ENCODE measurements at regions not wholly inside any gene's neighbourhood (a gene's known extent, or its start where the extent isn't known, plus 50 kb on each side); places are given as distances from the start of the nearest gene placed in this dataset.

DNA sequence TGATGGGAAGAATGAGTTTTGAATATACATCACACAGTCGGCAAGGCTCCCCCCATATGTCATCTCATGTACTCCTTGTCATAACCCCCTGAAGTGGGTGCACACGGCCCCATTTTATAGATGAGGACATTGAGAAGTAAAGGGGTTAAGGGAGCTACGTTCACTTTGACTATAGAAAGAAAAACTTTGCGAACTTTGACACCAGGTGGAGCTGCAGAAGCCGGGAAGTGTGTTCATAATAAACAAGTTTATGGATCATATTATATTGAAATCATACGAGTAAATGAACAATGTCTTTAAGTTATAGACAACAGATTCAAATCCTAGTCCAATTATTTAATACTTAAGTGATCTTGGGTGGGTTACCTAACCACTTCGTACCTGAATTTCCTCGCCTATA, 203.8 kb upstream of the PITX2 start:
- Histone ChIP-seq H3K27ac (no peak overlapping the region), H3K4me3 (no peak overlapping the region)
- DNase-seq (ENCODE audit: low read depth, low spot score): no peak

DNA sequence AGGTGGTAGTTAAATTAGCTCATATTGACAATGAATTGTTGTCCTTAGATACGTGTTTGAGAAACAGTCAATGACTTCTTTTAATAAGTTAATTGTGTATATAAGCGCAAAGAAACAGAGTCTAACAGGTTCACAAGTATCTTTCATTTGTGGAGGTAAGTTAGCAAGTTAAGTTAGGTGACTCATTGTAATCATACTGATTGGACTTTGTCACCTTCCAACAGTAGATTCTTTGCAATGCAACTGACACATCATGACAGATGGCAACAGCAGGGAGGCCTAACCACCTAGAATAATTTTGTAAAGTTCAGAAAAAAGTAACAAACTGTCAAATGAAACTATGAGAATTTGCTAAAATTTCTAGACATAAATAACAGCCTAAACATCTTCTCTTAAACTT, 207.6 kb upstream of the PITX2 start:
- no peak overlapping the region for H3K4me3 ChIP-seq
- H3K9ac ChIP-seq (ENCODE audit: insufficient read length): no peak overlapping the region
- H3K27ac ChIP-seq: no peak overlapping the region
- no peaks in the 10 kb centered on the region for H3K36me3 ChIP-seq (ENCODE audit: insufficient read depth, low read length)
- no peaks in the 10 kb centered on the region for H3K9me3 ChIP-seq (ENCODE audit: low read depth, low read length)
- TF ChIP-seq EZH2 (IDR thresholded peaks at IDR 0.05) (no peak), FOXP2 (optimal IDR thresholded peaks at IDR 0.05; ENCODE audit: control extremely low read depth, extremely low read length, insufficient read depth) (no peak), POLR2AphosphoS5 (IDR thresholded peaks at IDR 0.05; ENCODE audit: borderline replicate concordance, low read depth, low read length) (no peak)
- no peak for DNase-seq (ENCODE audit: low read depth, low spot score)

More for the DNA sequence above, 203.8 kb upstream of the PITX2 start:
- Histone ChIP-seq H3K9ac (ENCODE audit: insufficient read length) (no peak overlapping the region), H3K9me3 (ENCODE audit: low read depth, low read length) (no peaks in the 10 kb centered on the region), H3K36me3 (ENCODE audit: insufficient read depth, low read length) (no peaks in the 10 kb centered on the region)
- TF ChIP-seq POLR2AphosphoS5 (IDR thresholded peaks at IDR 0.05; ENCODE audit: borderline replicate concordance, low read depth, low read length): no peak
- TF ChIP-seq FOXP2 (optimal IDR thresholded peaks at IDR 0.05; ENCODE audit: control extremely low read depth, extremely low read length, insufficient read depth): no peak
- no peak for TF ChIP-seq EZH2 (IDR thresholded peaks at IDR 0.05)

DNA sequence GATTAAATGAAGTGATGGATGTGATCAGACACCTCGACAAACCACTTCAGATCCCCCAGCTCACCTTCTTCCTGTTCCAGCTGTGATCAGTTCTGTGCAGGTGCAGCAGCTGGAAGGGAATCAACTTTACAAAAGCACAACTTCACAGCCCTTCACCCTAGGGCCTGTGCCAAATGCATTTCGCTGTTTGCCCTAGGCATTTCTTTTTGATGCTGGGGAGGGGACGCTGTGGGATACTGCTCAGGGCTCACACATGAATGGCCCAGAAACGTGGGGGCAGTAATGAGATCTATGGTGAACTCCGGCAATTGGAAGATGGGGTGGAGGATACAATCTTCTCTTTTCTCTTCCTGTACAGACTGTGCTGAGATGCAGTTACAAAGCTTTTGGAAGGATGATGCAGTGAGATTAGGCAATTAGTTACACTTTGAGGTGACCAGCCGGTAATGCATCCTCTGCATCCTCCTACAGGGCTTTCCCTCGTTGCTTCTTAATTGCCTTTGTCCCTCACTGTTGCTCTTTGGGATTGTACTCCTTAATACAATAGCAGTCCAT, 215.1 kb upstream of the PITX2 start:
- H3K36me3 ChIP-seq (ENCODE audit: insufficient read depth, low read length): no peaks in the 10 kb centered on the region
- H3K9ac ChIP-seq (ENCODE audit: insufficient read length): no peak overlapping the region
- TF ChIP-seq POLR2AphosphoS5 (IDR thresholded peaks at IDR 0.05; ENCODE audit: borderline replicate concordance, low read depth, low read length) (no peak), EZH2 (IDR thresholded peaks at IDR 0.05) (no peak), FOXP2 (optimal IDR thresholded peaks at IDR 0.05; ENCODE audit: control extremely low read depth, extremely low read length, insufficient read depth) (no peak)
- no peak for DNase-seq (ENCODE audit: low read depth, low spot score)
- H3K9me3 ChIP-seq (ENCODE audit: low read depth, low read length): no peaks in the 10 kb centered on the region
- no peak overlapping the region for H3K4me3 ChIP-seq
- H3K27ac ChIP-seq: no peak overlapping the region

DNA sequence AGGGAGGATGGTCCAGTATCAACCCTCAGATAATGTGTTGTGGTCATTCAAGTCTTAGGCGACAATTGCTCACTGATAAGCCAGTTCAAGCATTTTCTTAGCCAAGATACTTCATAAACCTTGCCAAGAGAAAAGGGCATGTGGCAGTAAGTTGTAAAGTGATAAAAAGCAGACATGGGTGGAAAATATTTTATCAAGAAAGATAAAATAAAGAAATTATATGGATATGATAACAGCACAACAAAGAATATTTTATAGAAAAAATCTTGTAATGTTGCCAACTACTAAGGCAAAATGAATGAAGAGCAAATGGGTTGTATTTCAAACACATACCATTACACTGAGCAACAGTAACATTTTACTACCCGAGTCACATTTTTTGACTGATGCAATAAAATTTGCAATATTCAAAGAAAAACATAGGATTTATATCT, 217.4 kb upstream of the PITX2 start:
- H3K27ac ChIP-seq: peak overlapping the region; percentile 48
- no peaks in the 10 kb centered on the region for H3K9me3 ChIP-seq (ENCODE audit: low read depth, low read length)
- no peaks in the 10 kb centered on the region for H3K36me3 ChIP-seq (ENCODE audit: insufficient read depth, low read length)
- no peak for TF ChIP-seq EZH2 (IDR thresholded peaks at IDR 0.05)
- TF ChIP-seq POLR2AphosphoS5 (IDR thresholded peaks at IDR 0.05; ENCODE audit: borderline replicate concordance, low read depth, low read length): no peak
- TF ChIP-seq FOXP2 (optimal IDR thresholded peaks at IDR 0.05; ENCODE audit: control extremely low read depth, extremely low read length, insufficient read depth): no peak
- no peak for DNase-seq (ENCODE audit: low read depth, low spot score)
- H3K9ac ChIP-seq (ENCODE audit: insufficient read length): no peak overlapping the region
- no peak overlapping the region for H3K4me3 ChIP-seq

DNA sequence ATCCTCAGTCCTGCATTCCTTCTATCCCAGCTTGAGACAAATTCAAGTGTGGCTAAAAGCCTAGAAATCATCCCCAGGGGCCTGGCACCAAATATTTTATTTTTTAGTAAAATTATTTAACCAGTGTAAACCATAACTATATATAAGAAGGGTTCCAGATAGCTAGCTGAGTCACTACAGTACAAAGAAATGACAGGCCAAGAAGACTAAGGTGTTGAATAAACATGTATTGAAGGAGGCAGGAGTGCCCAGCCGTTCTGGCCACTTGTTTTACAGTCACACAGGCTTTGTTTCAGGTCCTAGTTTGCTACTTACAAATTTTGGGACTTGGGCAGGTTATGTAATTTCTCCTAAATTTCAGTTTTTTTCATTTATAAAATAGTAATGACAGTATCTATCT, 225.9 kb upstream of the PITX2 start:
- no peak for DNase-seq (ENCODE audit: low read depth, low spot score)
- TF ChIP-seq POLR2AphosphoS5 (IDR thresholded peaks at IDR 0.05; ENCODE audit: borderline replicate concordance, low read depth, low read length): no peak
- no peak for TF ChIP-seq EZH2 (IDR thresholded peaks at IDR 0.05)
- no peak for TF ChIP-seq FOXP2 (optimal IDR thresholded peaks at IDR 0.05; ENCODE audit: control extremely low read depth, extremely low read length, insufficient read depth)
- Histone ChIP-seq H3K9me3 (ENCODE audit: low read depth, low read length) (no peaks in the 10 kb centered on the region), H3K9ac (ENCODE audit: insufficient read length) (no peak overlapping the region), H3K4me3 (no peak overlapping the region), H3K36me3 (ENCODE audit: insufficient read depth, low read length) (no peaks in the 10 kb centered on the region), H3K27ac (no peak overlapping the region)

DNA sequence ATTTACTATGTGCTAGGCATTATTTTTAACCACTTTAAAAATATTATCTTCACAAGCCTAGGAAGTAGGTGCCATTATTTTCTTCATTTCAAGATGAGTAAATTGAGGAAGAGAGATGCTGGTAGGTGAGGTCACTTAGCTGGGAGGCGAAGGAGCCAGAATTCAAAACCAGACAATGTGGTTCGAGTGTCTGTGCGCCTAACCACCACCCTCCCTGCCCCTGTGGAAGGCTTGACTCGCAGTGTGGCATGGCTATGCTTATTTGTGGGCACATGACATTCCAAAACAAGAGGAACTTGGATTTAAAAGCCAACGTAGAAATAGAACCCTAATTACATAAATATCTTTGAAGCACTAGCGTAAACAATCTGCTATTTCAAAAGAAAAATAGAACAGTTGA, 226.6 kb upstream of the PITX2 start:
- no peaks in the 10 kb centered on the region for H3K9me3 ChIP-seq (ENCODE audit: low read depth, low read length)
- H3K4me3 ChIP-seq: no peak overlapping the region
- TF ChIP-seq FOXP2 (optimal IDR thresholded peaks at IDR 0.05; ENCODE audit: control extremely low read depth, extremely low read length, insufficient read depth) (no peak), EZH2 (IDR thresholded peaks at IDR 0.05) (no peak), POLR2AphosphoS5 (IDR thresholded peaks at IDR 0.05; ENCODE audit: borderline replicate concordance, low read depth, low read length) (no peak)
- H3K9ac ChIP-seq (ENCODE audit: insufficient read length): no peak overlapping the region
- no peak for DNase-seq (ENCODE audit: low read depth, low spot score)
- no peak overlapping the region for H3K27ac ChIP-seq
- no peaks in the 10 kb centered on the region for H3K36me3 ChIP-seq (ENCODE audit: insufficient read depth, low read length)

DNA sequence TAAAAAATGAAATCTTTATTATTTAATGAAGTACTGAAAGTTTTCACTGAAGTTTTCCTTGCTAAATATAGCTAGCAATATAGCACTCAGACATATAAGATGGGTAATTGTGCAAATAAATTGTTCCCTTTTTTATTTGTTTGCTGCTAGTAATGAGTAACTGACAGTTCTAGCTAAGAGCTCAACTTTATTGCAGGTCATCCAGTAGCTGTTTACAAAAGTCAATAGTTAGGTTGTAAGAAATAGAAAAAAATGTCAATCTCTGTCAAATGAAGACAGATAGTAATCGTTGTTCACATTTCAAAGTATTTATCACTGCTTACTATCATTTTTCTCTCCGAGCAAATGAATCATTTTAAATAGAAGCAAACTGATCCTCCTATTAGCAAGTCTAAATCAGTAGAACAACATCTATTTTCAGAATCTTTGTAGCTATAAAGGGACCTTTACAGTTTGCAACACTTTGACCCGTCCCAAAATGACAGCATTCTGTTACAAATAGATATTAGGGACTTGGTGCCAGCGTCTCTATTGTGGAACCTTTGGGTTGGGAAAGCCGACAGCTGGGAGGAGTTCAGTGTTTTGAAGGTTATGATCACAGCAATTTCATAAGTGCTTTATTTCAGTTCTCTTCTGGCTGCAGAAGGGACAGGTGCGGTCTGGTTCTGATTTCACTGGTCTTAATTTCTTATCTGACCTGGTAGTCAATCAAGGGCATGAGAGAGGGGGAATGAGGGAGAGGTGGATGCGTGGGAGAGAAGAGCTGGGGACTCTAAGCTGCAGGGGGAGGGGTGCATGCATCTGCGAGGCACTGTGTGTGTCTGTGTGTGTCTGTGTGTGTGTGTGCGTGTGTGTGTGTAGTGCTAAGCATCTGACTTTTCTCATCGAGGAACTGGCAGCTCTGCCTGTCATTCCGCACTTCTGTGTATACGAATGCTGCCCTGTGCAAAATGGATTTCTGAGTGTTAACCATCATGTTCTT, 227.9 kb upstream of the PITX2 start:
- no peak overlapping the region for H3K9ac ChIP-seq (ENCODE audit: insufficient read length)
- H3K36me3 ChIP-seq (ENCODE audit: insufficient read depth, low read length): no peaks in the 10 kb centered on the region
- no peak overlapping the region for H3K4me3 ChIP-seq
- H3K27ac ChIP-seq: no peak overlapping the region
- DNase-seq (ENCODE audit: low read depth, low spot score): no peak
- no peak for TF ChIP-seq EZH2 (IDR thresholded peaks at IDR 0.05)
- no peak for TF ChIP-seq POLR2AphosphoS5 (IDR thresholded peaks at IDR 0.05; ENCODE audit: borderline replicate concordance, low read depth, low read length)
- no peak for TF ChIP-seq FOXP2 (optimal IDR thresholded peaks at IDR 0.05; ENCODE audit: control extremely low read depth, extremely low read length, insufficient read depth)
- no peaks in the 10 kb centered on the region for H3K9me3 ChIP-seq (ENCODE audit: low read depth, low read length)

DNA sequence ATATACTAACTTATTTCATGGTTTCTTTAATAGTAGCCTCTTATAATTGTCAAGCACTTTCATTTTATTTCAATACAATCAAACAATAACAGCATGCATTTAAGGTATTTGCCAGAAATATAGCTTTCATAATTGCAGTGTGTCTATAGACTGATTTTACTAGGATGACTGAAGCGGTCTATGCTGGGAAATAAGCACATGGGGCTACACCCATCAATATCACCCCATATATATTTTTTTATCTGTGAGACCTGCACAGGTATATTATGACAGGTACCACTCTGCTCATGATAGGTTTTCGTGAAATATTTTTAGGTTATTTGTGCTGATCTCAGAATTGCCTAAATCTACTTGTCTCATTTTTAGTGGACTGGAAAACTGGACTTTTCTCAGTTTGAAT, 229.1 kb upstream of the PITX2 start:
- no peaks in the 10 kb centered on the region for H3K9me3 ChIP-seq (ENCODE audit: low read depth, low read length)
- no peak overlapping the region for H3K27ac ChIP-seq
- H3K4me3 ChIP-seq: no peak overlapping the region
- no peaks in the 10 kb centered on the region for H3K36me3 ChIP-seq (ENCODE audit: insufficient read depth, low read length)
- TF ChIP-seq FOXP2 (optimal IDR thresholded peaks at IDR 0.05; ENCODE audit: control extremely low read depth, extremely low read length, insufficient read depth): no peak
- no peak for TF ChIP-seq EZH2 (IDR thresholded peaks at IDR 0.05)
- TF ChIP-seq POLR2AphosphoS5 (IDR thresholded peaks at IDR 0.05; ENCODE audit: borderline replicate concordance, low read depth, low read length): no peak
- DNase-seq (ENCODE audit: low read depth, low spot score): no peak
- no peak overlapping the region for H3K9ac ChIP-seq (ENCODE audit: insufficient read length)

Data from SK-N-MC (cell line).